ENCODE measurements at regions not wholly inside any gene's neighbourhood (a gene's known extent, or its start where the extent isn't known, plus 50 kb on each side); places are given as distances from the start of the nearest gene placed in this dataset.
"Not testable (repeated sequence)": the region's sequence is repeated elsewhere in the genome, so short reads cannot be mapped to it uniquely, and the experiment has no call there.

DNA sequence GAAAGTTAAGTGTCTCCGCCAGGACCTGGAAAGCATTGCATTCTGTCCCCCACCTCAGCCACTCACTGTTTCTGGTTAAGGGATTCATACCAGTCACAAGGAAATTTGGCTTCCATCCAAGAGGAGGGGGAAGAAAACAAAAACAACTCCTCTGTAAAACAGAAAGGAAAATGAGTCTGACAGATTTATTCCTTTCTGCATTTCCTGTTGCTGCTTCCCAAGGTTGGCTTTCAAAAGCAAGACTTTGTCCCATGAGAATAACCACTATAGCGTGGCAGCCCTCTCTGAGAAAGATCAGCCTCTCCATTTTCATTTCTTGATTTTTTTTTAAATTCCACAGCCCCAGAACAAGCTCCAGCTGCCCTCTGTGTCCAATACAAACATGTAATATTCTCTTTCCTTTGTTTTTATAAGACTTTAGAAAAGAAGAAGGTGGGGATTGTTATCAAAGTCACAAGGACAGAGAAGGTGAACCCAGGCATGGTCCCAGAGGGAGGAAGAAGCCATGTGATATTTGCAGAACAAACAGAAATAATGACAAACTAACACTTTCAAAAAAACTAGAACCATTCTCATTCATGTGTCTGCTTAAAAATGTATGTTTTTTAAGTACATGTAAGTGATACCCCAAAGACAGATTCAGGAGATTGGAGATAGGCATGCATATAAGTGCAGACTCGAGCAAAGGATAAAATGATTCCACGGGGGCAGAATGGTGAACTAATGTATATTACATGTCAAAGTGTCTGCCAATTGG is 90.7 kb upstream of the DCLK2 start:
- DNase-seq = peak; percentile 8

DNA sequence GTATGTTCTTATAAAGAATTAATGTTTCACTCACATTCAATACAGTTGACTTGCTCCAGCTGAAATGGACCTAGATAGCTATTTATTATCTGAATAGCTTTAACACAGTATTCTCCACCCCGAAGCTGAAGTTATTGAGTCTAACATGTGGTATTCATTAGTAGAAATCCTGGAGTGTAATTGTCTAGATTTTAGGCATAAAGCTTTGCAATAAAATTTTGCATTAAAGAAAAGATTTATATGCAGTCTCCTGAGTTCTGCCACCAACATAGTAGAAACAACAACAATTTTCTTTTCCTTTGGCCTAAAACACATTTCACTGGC is 90.2 kb upstream of the DCLK2 start:
- DNase-seq = no peak

DNA sequence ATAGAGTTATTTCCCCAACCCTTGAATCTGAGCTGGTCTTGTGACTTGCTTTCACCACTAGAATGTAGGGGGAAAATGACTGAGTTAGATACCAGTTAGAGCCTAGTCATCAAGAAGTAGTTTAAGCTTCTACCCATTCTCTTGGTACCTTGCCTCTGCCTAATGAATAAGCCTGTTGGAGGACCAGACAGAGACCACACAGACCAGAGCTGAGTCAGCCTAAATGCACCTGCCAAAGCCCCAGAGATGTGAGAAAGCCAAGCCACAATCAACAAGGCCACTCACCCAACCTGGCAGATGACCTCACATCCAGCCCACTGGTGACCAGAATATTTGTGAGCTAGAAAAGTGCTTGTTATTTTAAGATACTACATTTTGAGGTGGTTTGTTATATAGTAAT is 85.2 kb upstream of the DCLK2 start:
- peak; percentile 5 for DNase-seq

DNA sequence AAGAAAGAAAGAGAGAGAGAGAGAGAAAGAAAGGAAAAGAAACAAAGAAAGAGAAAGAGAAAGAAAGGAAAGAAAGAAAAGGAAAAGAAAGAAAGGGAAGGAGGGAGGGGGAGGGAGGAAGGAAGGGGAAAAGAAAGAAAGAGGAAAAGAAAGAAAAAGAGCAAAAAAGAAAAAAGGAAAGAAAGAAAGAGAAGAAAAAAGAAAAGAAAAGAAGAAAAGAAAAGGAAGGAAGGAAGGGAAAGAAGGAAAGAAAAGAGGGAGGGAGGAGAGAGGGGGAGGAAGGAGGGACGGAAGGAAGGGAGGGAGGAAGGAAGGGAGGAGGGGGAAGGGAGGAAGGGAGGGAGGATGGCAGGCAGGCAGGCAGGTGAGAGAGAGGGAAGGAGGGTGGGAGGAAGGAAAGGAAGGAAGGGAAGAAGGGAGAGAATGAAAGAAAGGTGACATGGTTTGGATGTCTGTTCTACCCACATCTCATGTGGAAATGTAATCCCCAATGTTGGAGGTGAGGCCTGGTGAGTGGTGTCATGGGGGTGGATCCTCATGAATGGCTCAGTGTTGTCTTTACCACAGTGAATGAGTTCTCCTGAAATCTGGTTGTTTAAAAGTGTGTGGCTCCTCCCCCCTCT is 83.0 kb upstream of the DCLK2 start:
- DNase-seq = peak; percentile 3

DNA sequence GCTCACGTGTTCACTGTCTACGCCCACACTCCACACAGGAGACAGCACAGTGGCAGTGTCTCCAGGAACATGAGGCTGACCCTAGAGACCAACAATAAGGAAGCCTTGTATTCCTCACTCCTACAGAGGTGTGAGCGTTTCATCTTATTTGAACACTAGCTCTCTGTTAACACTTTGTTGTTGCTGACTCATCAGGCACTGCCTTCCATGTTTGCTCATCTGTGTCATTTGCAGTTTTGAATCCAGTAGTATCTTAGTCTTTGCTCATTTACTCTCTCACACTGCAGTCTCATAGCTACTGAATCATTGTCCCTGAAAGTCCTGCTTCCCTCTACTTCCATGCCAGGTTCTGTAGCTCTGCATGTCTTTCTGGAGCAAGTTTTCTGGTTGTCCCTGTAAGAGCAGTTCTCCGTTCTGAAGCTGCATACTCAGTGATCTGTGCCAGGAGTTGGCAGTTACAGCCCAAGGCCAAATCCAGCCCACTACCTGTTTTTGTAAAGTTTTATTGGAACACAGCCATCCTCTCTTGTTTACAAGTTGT is 80.3 kb upstream of the DCLK2 start:
- DNase-seq = peak; percentile 77

GRCh38 chr4:149999485-150000074 is 78.7 kb upstream of the DCLK2 start:
- DNase-seq = peak; percentile 73

DNA sequence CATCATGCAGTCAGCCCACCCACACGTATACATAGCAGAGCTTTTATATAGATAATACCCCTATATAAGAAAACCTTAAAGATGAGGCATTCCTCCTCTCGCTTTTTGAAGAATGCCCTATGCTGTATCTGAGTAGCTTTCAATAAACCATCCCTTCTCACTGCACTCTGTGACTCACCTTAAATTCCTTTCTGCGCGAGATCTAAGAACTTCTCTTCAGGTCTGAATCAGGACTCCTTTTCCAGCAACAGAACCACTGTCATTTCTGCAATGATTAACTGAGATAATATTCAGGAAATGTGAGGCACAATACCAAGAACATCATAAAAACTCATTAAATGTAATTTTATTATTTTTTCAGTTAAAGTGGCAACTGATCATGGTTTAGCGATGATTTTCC is 76.4 kb upstream of the DCLK2 start:
- no peak for DNase-seq

DNA sequence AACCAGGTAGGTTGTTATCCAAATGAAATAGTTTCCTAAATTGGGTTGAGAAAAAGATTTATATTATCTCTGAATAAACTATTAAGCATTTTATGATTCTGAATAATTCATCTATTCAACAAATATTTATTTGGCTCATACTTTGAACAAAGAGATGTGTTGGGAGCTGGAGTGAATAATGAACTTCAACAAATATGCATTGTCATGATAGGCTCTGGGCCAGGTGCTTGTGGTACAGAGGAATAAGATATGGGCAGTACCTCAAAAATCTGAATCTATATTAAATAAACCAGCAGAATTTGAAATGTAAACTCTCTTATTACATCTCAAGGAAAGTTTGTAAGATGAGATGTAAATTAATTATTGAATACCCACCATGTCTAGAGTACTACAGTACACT is 75.7 kb upstream of the DCLK2 start:
- DNase-seq = peak; percentile 1

DNA sequence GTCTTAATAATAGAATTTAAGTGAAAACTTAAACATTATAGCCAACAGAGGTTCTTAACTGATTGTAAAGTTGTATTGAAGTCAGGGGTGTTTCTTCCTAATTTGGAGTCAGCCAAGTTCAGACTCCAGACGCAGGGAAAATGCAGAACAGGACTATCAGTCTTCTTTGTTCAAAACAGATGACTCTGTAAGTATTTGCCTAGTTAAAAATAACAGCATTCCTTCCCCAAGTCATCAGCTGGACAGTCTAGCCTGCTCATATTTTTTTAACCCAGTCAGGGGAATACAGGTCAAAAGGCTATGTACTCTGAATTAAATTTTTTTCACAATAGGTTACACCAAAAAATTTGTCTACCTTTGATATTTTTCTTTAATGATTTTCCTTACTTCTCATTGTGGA is 73.8 kb upstream of the DCLK2 start:
- DNase-seq = no peak

GRCh38 chr4:150005537-150005936 is 72.7 kb upstream of the DCLK2 start:
- no peak for DNase-seq

DNA sequence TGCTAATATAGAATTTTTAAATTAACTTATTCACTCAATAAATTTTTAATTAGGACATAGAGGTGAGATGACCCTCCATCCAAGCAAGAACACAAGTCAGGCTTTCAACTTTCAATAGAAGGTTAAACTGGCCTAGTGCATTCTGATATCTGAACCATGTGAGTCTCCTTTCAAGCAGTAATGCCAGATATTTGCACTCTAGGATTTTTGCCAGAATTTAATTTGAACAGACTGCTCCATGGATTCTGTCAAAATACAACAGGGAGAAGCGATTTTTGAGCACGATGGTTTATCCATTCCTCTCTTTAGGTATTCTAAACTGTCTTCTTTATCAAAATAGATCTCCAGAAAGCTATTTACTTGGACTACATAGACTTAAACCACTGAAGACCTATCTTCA is 72.0 kb upstream of the DCLK2 start:
- no peak for DNase-seq

DNA sequence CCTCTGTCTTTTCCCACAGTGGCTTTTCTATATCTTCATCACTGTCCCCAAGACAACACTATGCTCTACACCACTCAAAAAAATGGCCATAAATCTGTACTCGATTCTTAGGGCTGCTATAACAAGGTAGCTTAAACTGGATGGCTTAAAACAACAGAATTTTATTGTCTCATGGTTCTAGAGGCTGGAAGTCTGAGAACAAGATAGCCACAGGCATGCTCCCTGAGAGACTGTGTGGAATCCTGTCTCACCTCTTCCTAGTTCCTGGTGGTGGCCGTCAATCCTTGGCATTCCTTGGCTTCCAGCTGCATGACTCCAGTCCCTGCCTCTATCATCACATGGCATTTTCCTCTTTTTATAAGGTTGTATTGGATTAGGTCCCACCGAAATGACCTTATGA is 70.7 kb upstream of the DCLK2 start:
- DNase-seq = no peak

GRCh38 chr4:150008546-150008945 is 69.7 kb upstream of the DCLK2 start:
- DNase-seq = no peak

DNA sequence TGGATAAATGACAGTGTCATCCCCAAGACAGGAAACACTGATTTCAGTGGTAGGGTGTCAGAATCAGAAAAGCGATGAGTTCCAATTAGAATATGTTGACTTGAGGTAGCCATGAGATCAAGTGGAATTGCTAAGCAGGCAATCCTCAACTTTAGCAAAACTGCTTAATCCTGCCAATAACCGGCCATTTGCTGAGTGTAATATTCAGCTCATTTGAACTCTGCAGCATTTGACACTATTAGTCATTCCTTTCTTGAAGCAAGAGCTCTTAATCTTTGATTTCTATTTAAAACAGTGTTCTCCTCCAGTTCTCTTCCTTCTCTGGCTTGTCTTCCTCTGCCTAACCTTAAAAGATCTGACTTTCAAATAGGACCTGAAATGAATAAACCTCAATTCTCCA is 68.7 kb upstream of the DCLK2 start:
- no peak for DNase-seq

- peak; percentile 73 for DNase-seq
Measured at GRCh38 chr4:150010525-150011126, 67.6 kb upstream of the DCLK2 start.

DNA sequence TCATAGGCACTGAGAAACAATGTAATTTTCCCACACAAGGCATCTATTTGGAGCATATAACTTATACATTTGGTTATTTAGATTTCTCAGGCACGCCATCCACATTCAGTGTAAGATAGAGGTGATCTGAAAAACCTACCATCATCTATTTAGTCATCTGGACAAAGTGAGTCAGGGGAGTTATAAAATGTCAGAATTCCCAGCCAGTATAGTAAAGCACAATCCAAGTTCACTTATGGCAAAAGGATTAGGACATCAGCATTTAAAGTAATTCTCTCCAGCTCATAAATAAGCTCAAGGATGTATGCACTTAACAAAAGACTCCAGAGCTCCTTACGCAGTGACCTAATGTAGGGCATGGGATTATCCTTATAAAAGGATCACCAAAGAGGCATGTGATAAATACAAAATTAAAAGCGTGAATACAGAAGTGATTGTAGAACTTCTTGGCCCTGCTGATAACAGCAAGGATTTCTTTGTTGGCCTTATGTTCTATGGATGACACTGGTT is 65.3 kb upstream of the DCLK2 start:
- no peak for DNase-seq

GRCh38 chr4:150015910-150016309 is 62.3 kb upstream of the DCLK2 start:
- not testable (repeated sequence) for DNase-seq

- DNase-seq = not testable (repeated sequence)
Measured at GRCh38 chr4:150016621-150017020, 61.6 kb upstream of the DCLK2 start.

GRCh38 chr4:150018257-150018656 is 60.0 kb upstream of the DCLK2 start:
- no peak for DNase-seq

GRCh38 chr4:150021483-150021882 is 56.8 kb upstream of the DCLK2 start:
- DNase-seq = no peak

- DNase-seq = no peak
Measured at GRCh38 chr4:150023489-150023888, 54.8 kb upstream of the DCLK2 start.

DNA sequence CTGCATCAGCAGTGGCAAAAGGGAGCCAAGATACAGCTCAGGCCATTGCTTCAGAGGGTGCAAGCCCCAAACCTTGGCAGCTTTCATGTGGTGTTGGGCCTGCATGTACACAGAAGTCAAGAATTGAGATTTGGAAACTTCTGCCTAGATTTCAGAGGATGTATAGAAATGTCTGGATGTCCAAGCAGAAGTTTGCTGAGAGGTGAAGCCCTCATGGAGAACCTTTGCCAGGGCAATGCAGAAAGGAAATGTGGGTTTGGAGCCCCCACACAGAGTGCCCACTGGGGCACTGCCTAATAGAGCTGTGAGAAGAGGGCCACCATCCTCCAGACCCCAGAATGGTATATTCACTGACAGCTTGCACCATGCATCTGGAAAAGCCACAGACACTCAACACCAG is 51.3 kb upstream of the DCLK2 start:
- DNase-seq = peak; percentile 11
